Cardiac fibroblast (primary cell): ENCODE measurements at regions not wholly inside any gene's neighbourhood (a gene's known extent, or its start where the extent isn't known, plus 50 kb on each side); places are given as distances from the start of the nearest gene placed in this dataset.

ENCODE experiments used
- DNase-seq, 2 donors: peaks; one replicate each; pipeline versions ENCODE4 v3.0.0 to v3.0.0-alpha.2; 2010; ENCODE audit warnings: low read depth in 2 of 2
- H3K4me3 ChIP-seq, 2 donors: replicated peaks in 1 of 2; 1 replicate in 1 of 2; 2 replicates in 1 of 2; pipeline ENCODE4 v1.5.1; 2011; ENCODE audit warnings: low read depth in 2 of 2, low read length in 2 of 2, mild to moderate bottlenecking in 2 of 2, moderate library complexity in 1 of 2
- CTCF ChIP-seq: IDR thresholded peaks from one replicate; pipeline ENCODE4 v1.5.1; 2011; ENCODE audit warnings: low read depth, mild to moderate bottlenecking, low read length, inconsistent platforms

DNA sequence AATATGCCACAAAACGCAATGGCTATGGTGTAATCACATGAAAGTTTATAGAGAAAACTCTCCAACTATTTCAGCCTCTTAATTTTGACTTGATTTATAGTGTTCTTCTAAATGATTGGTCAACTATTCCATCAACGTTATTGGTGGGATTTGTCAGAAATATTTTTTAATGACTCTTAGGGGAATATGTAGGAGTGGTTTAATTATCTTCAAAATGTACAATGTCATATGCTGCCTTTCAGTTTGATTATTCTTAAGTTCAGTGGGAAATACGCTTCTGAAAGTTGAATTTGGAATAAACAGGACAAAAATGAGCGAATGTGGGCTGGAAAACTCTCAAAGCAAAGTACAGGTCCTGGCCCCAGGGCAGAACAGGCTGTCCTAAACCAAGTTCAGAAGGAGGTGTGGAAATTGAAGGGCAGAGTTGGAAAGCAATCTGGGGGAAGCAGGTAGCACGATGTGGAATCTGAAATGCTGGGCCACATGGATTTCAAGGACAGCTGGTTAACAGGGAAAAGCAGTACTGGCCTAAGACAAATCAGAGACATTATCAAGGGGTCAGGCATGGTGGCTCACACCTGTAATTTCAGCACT is 60.8 kb upstream of the MYCBP2 start:
- no peak for DNase-seq
- TF ChIP-seq CTCF: no peak
- no peak overlapping the region for H3K4me3 ChIP-seq

GRCh38 chr13:77386880-77387606 is 60.1 kb upstream of the MYCBP2 start:
- peak; percentile 47 to 86 for DNase-seq
- TF ChIP-seq CTCF: no peak
- no peak overlapping the region for H3K4me3 ChIP-seq

GRCh38 chr13:77386046-77386445 is 59.2 kb upstream of the MYCBP2 start:
- TF ChIP-seq CTCF: no peak
- no peak overlapping the region for H3K4me3 ChIP-seq
- DNase-seq: peak in 1 of 2 donors; percentile 65

DNA sequence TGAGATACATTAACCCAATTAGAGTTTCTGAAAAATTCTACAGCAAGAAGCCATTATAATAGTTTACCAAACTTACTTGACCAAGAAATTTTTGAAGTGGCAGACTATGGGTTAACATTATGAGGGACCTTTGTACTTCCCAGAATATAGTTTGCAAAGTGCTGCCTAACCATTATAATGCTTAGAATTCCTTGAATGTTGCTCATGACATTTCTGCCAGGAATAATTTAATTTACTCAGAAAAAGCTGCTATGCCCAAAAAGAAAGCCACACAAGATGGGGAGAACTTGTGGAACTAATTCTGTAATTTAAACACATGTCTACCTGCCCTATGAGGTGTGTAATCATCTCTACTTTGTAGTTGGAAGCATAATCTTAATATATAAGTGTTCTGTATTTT is 58.1 kb upstream of the MYCBP2 start:
- no peak overlapping the region for H3K4me3 ChIP-seq
- no peak for TF ChIP-seq CTCF
- peak in 1 of 2 donors; percentile 8 for DNase-seq

DNA sequence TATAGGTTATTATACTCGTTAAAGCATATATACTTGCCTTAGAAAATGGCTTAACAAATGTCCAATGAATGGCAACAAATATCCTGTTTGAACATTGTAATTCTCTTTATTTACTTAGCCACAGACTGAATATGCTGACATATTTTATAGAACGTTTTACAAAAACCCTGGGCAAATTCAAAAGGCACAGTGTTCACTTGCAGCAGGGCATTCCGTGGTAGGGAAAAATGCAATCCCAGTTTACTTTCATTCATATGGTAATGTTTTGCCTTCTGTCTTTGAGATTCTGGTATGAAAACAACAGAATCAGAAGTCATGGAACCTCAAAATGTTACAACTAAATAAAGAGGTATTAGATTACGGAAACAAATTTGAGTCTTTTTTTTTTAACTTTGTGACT is 56.2 kb upstream of the MYCBP2 start:
- no peak for DNase-seq
- no peak for TF ChIP-seq CTCF
- no peak overlapping the region for H3K4me3 ChIP-seq

DNA sequence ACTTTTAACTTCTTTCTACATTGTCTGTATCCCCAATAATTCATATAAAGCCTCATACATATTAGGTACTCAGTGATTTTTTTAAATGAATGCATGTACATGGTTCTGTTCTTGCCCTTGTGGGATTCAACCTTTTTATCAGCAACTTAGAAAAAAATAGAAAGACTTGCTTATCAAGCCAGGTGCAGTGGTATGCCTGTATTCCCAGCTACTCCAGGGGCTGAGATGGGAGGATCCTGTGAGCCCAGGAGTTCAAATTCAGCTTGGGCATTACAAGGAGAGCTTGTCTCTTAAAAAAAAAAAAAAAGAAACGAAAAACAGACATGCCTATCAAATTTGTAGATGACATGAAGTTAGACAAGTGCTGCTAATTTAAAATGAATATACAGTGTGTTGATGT is 54.2 kb upstream of the MYCBP2 start:
- TF ChIP-seq CTCF: no peak
- DNase-seq: no peak
- H3K4me3 ChIP-seq: no peak overlapping the region
